ENCODE measurements at regions not wholly inside any gene's neighbourhood (a gene's known extent, or its start where the extent isn't known, plus 50 kb on each side); places are given as distances from the start of the nearest gene placed in this dataset.
"Not testable (repeated sequence)": the region's sequence is repeated elsewhere in the genome, so short reads cannot be mapped to it uniquely, and the experiment has no call there.

GRCh38 chr20:48444249-48444648, 383.6 kb downstream of the PREX1 start:
- no peaks in the 10 kb centered on the region for H3K27me3 Mint-ChIP-seq
- TF ChIP-seq CTCF (IDR thresholded peaks at IDR 0.05; ENCODE audit: unreplicated experiment) = no peak
- H3K9me3 Mint-ChIP-seq (ENCODE audit: low read depth) = peaks cover 8% of the 10 kb centered on the region
- no peaks in the 10 kb centered on the region for H3K4me1 Mint-ChIP-seq (ENCODE audit: low read depth)
- peak overlapping the region; percentile 26 for H3K27ac Mint-ChIP-seq
- no peak for DNase-seq (ENCODE audit: low spot score, unreplicated experiment)
- H3K36me3 Mint-ChIP-seq (ENCODE audit: insufficient read depth) = peaks cover 2% of the 10 kb centered on the region
- H3K4me3 Mint-ChIP-seq (ENCODE audit: low read depth) = no peak overlapping the region

- no peaks in the 10 kb centered on the region for H3K4me1 Mint-ChIP-seq (ENCODE audit: low read depth)
- TF ChIP-seq CTCF (IDR thresholded peaks at IDR 0.05; ENCODE audit: unreplicated experiment) = no peak
- no peaks in the 10 kb centered on the region for H3K27me3 Mint-ChIP-seq
- H3K4me3 Mint-ChIP-seq (ENCODE audit: low read depth) = no peak overlapping the region
- H3K9me3 Mint-ChIP-seq (ENCODE audit: low read depth) = peaks cover 12% of the 10 kb centered on the region
- DNase-seq (ENCODE audit: low spot score, unreplicated experiment) = no peak
- H3K36me3 Mint-ChIP-seq (ENCODE audit: insufficient read depth) = peaks cover 2% of the 10 kb centered on the region
- no peak overlapping the region for H3K27ac Mint-ChIP-seq
These were observed 386.9 kb downstream of the PREX1 start for GRCh38 chr20:48440916-48441315.

GRCh38 chr20:48440261-48440660, 387.5 kb downstream of the PREX1 start:
- not testable (repeated sequence) for DNase-seq (ENCODE audit: low spot score, unreplicated experiment); H3K36me3 Mint-ChIP-seq (ENCODE audit: insufficient read depth); H3K4me1 Mint-ChIP-seq (ENCODE audit: low read depth); H3K4me3 Mint-ChIP-seq (ENCODE audit: low read depth); H3K27me3 Mint-ChIP-seq; H3K9me3 Mint-ChIP-seq (ENCODE audit: low read depth); H3K27ac Mint-ChIP-seq

GRCh38 chr20:48437146-48437545, 390.7 kb downstream of the PREX1 start:
- TF ChIP-seq CTCF (IDR thresholded peaks at IDR 0.05; ENCODE audit: unreplicated experiment) = no peak
- DNase-seq (ENCODE audit: low spot score, unreplicated experiment) = no peak
- peaks cover 4% of the 10 kb centered on the region for H3K4me1 Mint-ChIP-seq (ENCODE audit: low read depth)
- no peak overlapping the region for H3K4me3 Mint-ChIP-seq (ENCODE audit: low read depth)
- no peak overlapping the region for H3K27ac Mint-ChIP-seq
- H3K27me3 Mint-ChIP-seq = no peaks in the 10 kb centered on the region
- peaks cover 4% of the 10 kb centered on the region for H3K9me3 Mint-ChIP-seq (ENCODE audit: low read depth)
- no peaks in the 10 kb centered on the region for H3K36me3 Mint-ChIP-seq (ENCODE audit: insufficient read depth)

- not testable (repeated sequence) for DNase-seq (ENCODE audit: low spot score, unreplicated experiment); H3K9me3 Mint-ChIP-seq (ENCODE audit: low read depth); H3K27ac Mint-ChIP-seq; H3K4me3 Mint-ChIP-seq (ENCODE audit: low read depth); H3K36me3 Mint-ChIP-seq (ENCODE audit: insufficient read depth); H3K4me1 Mint-ChIP-seq (ENCODE audit: low read depth); H3K27me3 Mint-ChIP-seq
These were observed 391.2 kb downstream of the PREX1 start for GRCh38 chr20:48436609-48437008.

- H3K27ac Mint-ChIP-seq = no peak overlapping the region
- H3K4me1 Mint-ChIP-seq (ENCODE audit: low read depth) = peaks cover 4% of the 10 kb centered on the region
These were observed 394.6 kb downstream of the PREX1 start for GRCh38 chr20:48433178-48433577.

More at GRCh38 chr20:48433178-48433577, 394.6 kb downstream of the PREX1 start:
- H3K9me3 Mint-ChIP-seq (ENCODE audit: low read depth) = peaks cover 2% of the 10 kb centered on the region
- no peak for TF ChIP-seq CTCF (IDR thresholded peaks at IDR 0.05; ENCODE audit: unreplicated experiment)
- no peaks in the 10 kb centered on the region for H3K36me3 Mint-ChIP-seq (ENCODE audit: insufficient read depth)
- H3K4me3 Mint-ChIP-seq (ENCODE audit: low read depth) = no peak overlapping the region
- no peak for DNase-seq (ENCODE audit: low spot score, unreplicated experiment)
- peaks cover 12% of the 10 kb centered on the region for H3K27me3 Mint-ChIP-seq

Data from progenitor cell of endocrine pancreas (in vitro differentiated cells).